CD4-positive, alpha-beta memory T cell (primary cell): ENCODE measurements at regions not wholly inside any gene's neighbourhood (a gene's known extent, or its start where the extent isn't known, plus 50 kb on each side); places are given as distances from the start of the nearest gene placed in this dataset.

ENCODE experiments used
- CTCF ChIA-PET: fragments of 350-600 bp; sonication (Branson Sonifier 250); formaldehyde crosslinking; loops from one replicate; lab custom pipeline; 2021; ENCODE audit warnings: inconsistent platforms; ENCODE audit not compliant: partially characterized antibody; lab: Charles Lee
- POLR2A ChIA-PET: fragments of 350-600 bp; sonication (Branson Sonifier 250); formaldehyde crosslinking; loops from one replicate; lab custom pipeline; 2021; ENCODE audit not compliant: partially characterized antibody; lab: Charles Lee
- DNase-seq, 5 donors: peaks; one replicate each; pipeline versions ENCODE4 v3.0.0 to v3.0.0-alpha.2; 2020 to 2022; ENCODE audit warnings: mixed read lengths in 1 of 5
- H3K27ac ChIP-seq: one replicate; pipeline ENCODE4 v1.7.0; 2013; ENCODE audit warnings: low read depth, low read length
- H3K27me3 ChIP-seq: 2 replicates; pipeline ENCODE4 v1.7.0; 2013; ENCODE audit warnings: mild to moderate bottlenecking, low read length, moderate library complexity; ENCODE audit not compliant: insufficient read depth
- H3K36me3 ChIP-seq: 2 replicates; pipeline ENCODE4 v1.7.0; 2013; ENCODE audit warnings: mild to moderate bottlenecking, low read length, moderate library complexity; ENCODE audit not compliant: insufficient read depth
- H3K4me1 ChIP-seq: 2 replicates; pipeline ENCODE4 v1.7.0; 2013; ENCODE audit warnings: mild to moderate bottlenecking, low read length, moderate library complexity; ENCODE audit not compliant: insufficient read depth
- H3K4me3 ChIP-seq, 2 donors: one replicate each; pipeline ENCODE4 v1.7.0; 2013; ENCODE audit warnings: low read length in 2 of 2, mild to moderate bottlenecking in 1 of 2
- H3K9me3 ChIP-seq, 2 donors: one replicate each; pipeline ENCODE4 v1.7.0; 2013; ENCODE audit warnings: low read length in 2 of 2, control low read depth in 1 of 2; ENCODE audit not compliant: control insufficient read depth in 1 of 2
- H3K27ac Mint-ChIP-seq, 7 donors: one replicate each; pipeline ENCODE4 v1.8.0; 2020 to 2021; ENCODE audit warnings: mixed read lengths in 7 of 7, mild to moderate bottlenecking in 6 of 7, inconsistent platforms in 3 of 7, moderate library complexity in 3 of 7
- H3K27me3 Mint-ChIP-seq, 2 donors: one replicate each; pipeline ENCODE4 v1.8.0; 2020 to 2021; ENCODE audit warnings: mixed read lengths in 2 of 2
- H3K36me3 Mint-ChIP-seq, 2 donors: one replicate each; pipeline ENCODE4 v1.8.0; 2020 to 2021; ENCODE audit warnings: mixed read lengths in 2 of 2, inconsistent platforms in 1 of 2, mild to moderate bottlenecking in 1 of 2
- H3K4me1 Mint-ChIP-seq, 4 donors: one replicate each; pipeline ENCODE4 v1.8.0; 2020 to 2021; ENCODE audit warnings: mixed read lengths in 4 of 4, mild to moderate bottlenecking in 1 of 4
- H3K4me3 Mint-ChIP-seq, 8 donors: one replicate each; pipeline ENCODE4 v1.8.0; 2020 to 2021; ENCODE audit warnings: mixed read lengths in 8 of 8, mild to moderate bottlenecking in 7 of 8, moderate library complexity in 6 of 8, inconsistent platforms in 3 of 8
- H3K9me3 Mint-ChIP-seq, 8 donors: one replicate each; pipeline ENCODE4 v1.8.0; 2020 to 2021; ENCODE audit warnings: mixed read lengths in 8 of 8, mild to moderate bottlenecking in 5 of 8, inconsistent platforms in 3 of 8, moderate library complexity in 1 of 8
- intact Hi-C: fragments of 100-400 bp; cut with micrococcal nuclease; formaldehyde crosslinking; loops from one replicate; pipeline ENCODE4 v1.15.1; 2023

DNA sequence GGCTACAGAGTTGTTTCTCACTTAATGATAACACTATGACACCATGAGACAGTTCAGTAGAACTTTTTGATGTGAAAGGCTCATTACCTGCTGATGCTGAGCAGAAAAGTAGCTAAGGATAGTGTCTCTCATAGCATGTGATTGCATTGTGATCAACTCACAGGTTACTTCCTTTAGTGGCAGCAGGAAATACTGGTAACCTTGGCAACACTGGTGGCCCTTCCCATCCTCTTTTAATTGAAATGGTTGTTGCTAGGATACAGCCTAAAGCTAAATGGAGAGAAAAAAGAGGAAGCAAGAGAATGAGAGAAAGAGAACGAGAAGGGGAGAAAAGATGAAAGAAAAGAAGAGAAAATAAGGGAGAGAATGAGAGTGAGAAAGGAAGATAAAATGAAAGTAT is 204.7 kb upstream of the GAP43 start:
- Mint-ChIP-seq H3K27ac (peak overlapping the region in 5 of 7 donors; percentile 2 to 77 (median 10)), H3K36me3 (no peaks in the 10 kb centered on the region), H3K4me3 (peak overlapping the region in 3 of 8 donors; percentile 6 to 33 (median 33)), H3K4me1 (peaks cover 4 to 9% (median 5%) of the 10 kb centered on the region in 4 donors), H3K9me3 (peaks cover 0 to 3% (median 0%) of the 10 kb centered on the region in 8 donors), H3K27me3 (no peaks in the 10 kb centered on the region)
- H3K27me3 ChIP-seq = no peaks in the 10 kb centered on the region
- no peaks in the 10 kb centered on the region for H3K36me3 ChIP-seq
- no peaks in the 10 kb centered on the region for H3K9me3 ChIP-seq
- ChIA-PET CTCF (no interaction called here), POLR2A (no interaction called here)
- H3K4me3 ChIP-seq = no peak overlapping the region
- DNase-seq = peak in 4 of 5 donors; percentile 4 to 29 (median 19)
- H3K4me1 ChIP-seq = no peaks in the 10 kb centered on the region
- intact Hi-C loops = no loop called here
- no peak overlapping the region for H3K27ac ChIP-seq

DNA sequence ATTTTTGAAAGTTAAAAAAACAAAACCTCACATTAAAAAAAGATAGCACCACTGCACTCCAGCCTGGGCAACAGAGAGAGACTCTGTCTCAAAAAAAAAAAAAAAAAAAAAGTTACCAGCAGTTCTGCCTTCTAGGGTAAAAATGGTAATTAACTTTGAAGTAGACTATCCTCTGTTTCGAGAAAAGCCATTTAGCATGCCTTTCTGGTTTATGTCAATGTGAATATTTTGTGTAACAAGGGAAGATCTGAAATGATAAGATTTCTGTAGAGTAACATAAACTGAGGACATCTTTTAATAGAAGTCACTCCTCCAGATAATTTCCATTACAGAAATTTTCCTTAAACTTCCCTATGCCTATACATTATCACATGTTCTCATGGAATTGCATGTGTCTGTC is 203.2 kb upstream of the GAP43 start:
- Mint-ChIP-seq H3K36me3 (no peaks in the 10 kb centered on the region), H3K27ac (no peak overlapping the region), H3K4me1 (peaks cover 4 to 9% (median 5%) of the 10 kb centered on the region in 4 donors), H3K9me3 (peaks cover 0 to 3% (median 0%) of the 10 kb centered on the region in 8 donors), H3K27me3 (no peaks in the 10 kb centered on the region), H3K4me3 (no peak overlapping the region)
- Histone ChIP-seq H3K9me3 (no peaks in the 10 kb centered on the region), H3K36me3 (no peaks in the 10 kb centered on the region), H3K4me1 (no peaks in the 10 kb centered on the region), H3K4me3 (no peak overlapping the region), H3K27me3 (no peaks in the 10 kb centered on the region), H3K27ac (no peak overlapping the region)
- POLR2A ChIA-PET = no interaction called here
- intact Hi-C loops = no loop called here
- CTCF ChIA-PET = no interaction called here
- DNase-seq = no peak

DNA sequence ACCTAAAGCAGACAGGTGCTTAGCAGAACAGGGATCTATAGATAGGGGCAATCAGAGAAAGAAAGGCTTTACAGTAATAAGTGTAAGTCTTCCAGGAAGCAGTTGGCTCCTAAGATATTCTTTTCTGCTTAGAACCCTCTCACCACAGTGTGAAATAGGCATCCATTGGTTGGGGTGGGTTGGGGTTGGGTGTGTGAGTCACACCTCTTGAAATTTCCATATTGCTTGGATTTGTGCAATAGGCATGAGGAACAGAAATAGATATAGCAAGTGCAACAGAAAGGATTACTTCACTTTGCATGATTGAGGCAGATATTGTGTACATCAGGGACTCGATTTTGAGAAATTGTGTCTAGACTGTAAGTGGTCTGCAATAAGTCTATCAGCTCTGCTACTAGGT is 200.1 kb upstream of the GAP43 start:
- intact Hi-C loops = no loop called here
- no peak overlapping the region for H3K27ac Mint-ChIP-seq
- no peak overlapping the region for H3K4me3 Mint-ChIP-seq
- Histone ChIP-seq H3K4me1 (no peaks in the 10 kb centered on the region), H3K9me3 (no peaks in the 10 kb centered on the region), H3K27ac (no peak overlapping the region), H3K27me3 (no peaks in the 10 kb centered on the region), H3K36me3 (no peaks in the 10 kb centered on the region), H3K4me3 (no peak overlapping the region)
- H3K9me3 Mint-ChIP-seq = peaks cover 0 to 4% (median 0%) of the 10 kb centered on the region in 8 donors
- H3K36me3 Mint-ChIP-seq = no peaks in the 10 kb centered on the region
- ChIA-PET CTCF (no interaction called here), POLR2A (no interaction called here)
- peaks cover 4 to 8% (median 5%) of the 10 kb centered on the region in 4 donors for H3K4me1 Mint-ChIP-seq
- no peak for DNase-seq
- peaks cover 0 to 2% of the 10 kb centered on the region in 2 donors for H3K27me3 Mint-ChIP-seq

DNA sequence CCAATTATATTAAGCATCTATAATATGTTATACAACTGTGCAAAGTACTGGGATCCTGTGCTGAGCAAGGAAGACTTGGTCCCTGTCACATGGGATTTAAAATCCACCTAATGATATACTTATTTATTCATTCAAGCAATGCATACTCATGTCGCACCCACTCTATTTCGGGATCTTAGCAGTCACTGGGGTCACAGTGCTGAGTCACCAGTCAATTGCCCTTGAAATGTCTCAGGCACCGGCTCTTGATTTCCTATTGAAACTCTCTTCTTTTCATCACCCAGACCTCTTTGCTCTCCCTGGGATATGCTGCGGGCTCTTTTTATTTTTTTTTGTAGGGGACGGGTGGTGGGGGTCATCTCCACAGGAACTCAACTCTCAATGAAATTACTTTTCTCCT is 194.5 kb upstream of the GAP43 start:
- Mint-ChIP-seq H3K4me1 (no peaks in the 10 kb centered on the region), H3K27me3 (peaks cover 0 to 2% of the 10 kb centered on the region in 2 donors), H3K4me3 (no peak overlapping the region), H3K36me3 (no peaks in the 10 kb centered on the region), H3K27ac (no peak overlapping the region), H3K9me3 (peaks cover 0 to 2% (median 0%) of the 10 kb centered on the region in 8 donors)
- intact Hi-C loops = no loop called here
- no peak for DNase-seq
- H3K36me3 ChIP-seq = no peaks in the 10 kb centered on the region
- CTCF ChIA-PET = no interaction called here
- no peak overlapping the region for H3K27ac ChIP-seq
- POLR2A ChIA-PET = no interaction called here
- no peaks in the 10 kb centered on the region for H3K4me1 ChIP-seq
- H3K9me3 ChIP-seq = no peaks in the 10 kb centered on the region
- no peaks in the 10 kb centered on the region for H3K27me3 ChIP-seq
- no peak overlapping the region for H3K4me3 ChIP-seq

DNA sequence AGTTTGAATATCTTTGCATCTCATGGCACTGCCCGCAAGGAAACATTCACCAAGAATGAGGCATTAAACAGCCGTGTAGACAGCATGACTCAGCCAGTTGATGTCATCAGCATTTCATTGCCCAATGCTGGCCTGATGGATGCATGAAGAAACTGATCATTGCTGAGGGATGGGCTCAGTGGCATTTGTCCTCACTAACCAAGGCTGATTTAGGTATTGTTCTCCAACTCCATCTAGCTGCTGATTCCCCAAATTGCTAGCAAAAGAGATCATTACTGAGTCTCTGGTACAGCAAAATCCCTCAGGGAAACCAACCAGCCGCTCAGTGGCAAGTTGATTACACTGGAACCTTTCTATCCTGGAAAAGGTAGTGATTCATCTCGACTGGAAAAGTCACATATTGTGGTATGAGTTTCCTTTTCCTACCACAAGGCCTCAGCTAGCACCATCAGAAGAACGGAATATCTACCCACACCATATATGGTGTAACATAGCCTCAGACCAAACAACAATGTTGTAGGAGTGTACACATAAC is 186.5 kb upstream of the GAP43 start:
- Mint-ChIP-seq H3K9me3 (no peaks in the 10 kb centered on the region), H3K36me3 (no peaks in the 10 kb centered on the region), H3K4me1 (no peaks in the 10 kb centered on the region), H3K27me3 (no peaks in the 10 kb centered on the region), H3K4me3 (no peak overlapping the region), H3K27ac (no peak overlapping the region)
- no peak for DNase-seq
- no peaks in the 10 kb centered on the region for H3K4me1 ChIP-seq
- intact Hi-C loops = no loop called here
- ChIA-PET CTCF (no interaction called here), POLR2A (no interaction called here)
- H3K9me3 ChIP-seq = no peaks in the 10 kb centered on the region
- H3K27me3 ChIP-seq = no peaks in the 10 kb centered on the region
- no peak overlapping the region for H3K4me3 ChIP-seq
- H3K27ac ChIP-seq = no peak overlapping the region
- no peaks in the 10 kb centered on the region for H3K36me3 ChIP-seq

DNA sequence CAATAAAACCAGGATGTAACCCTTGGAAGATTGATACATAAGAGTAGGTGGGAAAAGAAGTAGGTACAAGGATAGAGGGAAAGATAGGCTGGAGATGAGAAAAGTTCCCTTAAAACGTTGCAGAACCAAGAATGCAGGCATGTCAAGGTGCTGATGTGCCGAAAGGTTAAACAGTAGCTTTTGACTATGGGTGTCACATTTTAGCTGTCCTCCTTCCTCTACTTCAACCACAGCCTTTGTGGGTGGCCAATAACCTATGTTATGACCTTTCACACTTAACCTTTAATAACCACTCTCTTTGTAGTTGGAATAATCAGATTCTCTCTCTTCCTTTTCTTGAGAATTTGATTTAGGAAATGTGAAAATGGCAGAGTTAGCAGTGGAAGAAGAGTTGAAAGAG is 184.5 kb upstream of the GAP43 start:
- no peak for DNase-seq
- H3K27me3 ChIP-seq = no peaks in the 10 kb centered on the region
- no peaks in the 10 kb centered on the region for H3K36me3 Mint-ChIP-seq
- ChIA-PET POLR2A (no interaction called here), CTCF (no interaction called here)
- no peak overlapping the region for H3K27ac ChIP-seq
- H3K4me1 ChIP-seq = no peaks in the 10 kb centered on the region
- no peak overlapping the region for H3K27ac Mint-ChIP-seq
- H3K4me3 Mint-ChIP-seq = no peak overlapping the region
- H3K4me3 ChIP-seq = no peak overlapping the region
- H3K36me3 ChIP-seq = no peaks in the 10 kb centered on the region
- no peaks in the 10 kb centered on the region for H3K9me3 Mint-ChIP-seq
- H3K27me3 Mint-ChIP-seq = no peaks in the 10 kb centered on the region
- no peaks in the 10 kb centered on the region for H3K4me1 Mint-ChIP-seq
- no peaks in the 10 kb centered on the region for H3K9me3 ChIP-seq
- intact Hi-C loops = no loop called here

DNA sequence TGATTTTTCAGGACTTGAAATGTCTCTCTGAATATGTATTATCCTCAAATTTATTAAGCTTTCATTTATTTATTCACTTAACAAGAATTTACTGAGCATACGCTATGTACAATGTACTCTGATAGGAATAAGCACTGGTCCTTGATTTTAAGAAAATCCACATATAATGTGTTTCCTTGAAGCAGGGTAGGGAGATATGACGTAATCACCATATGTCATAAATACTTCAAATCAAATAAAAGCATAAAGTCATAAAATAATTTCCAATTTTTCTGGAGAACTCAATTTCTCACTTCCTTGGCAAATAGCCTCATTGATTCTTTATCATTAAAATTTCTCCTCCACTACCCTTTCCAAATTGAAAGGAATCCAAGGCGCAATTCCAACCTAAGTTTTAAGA is 177.8 kb upstream of the GAP43 start:
- H3K36me3 Mint-ChIP-seq = no peaks in the 10 kb centered on the region
- CTCF ChIA-PET = no interaction called here
- peaks cover 0 to 1% of the 10 kb centered on the region in 2 donors for H3K27me3 Mint-ChIP-seq
- Histone ChIP-seq H3K27me3 (no peaks in the 10 kb centered on the region), H3K9me3 (no peaks in the 10 kb centered on the region), H3K27ac (no peak overlapping the region), H3K36me3 (no peaks in the 10 kb centered on the region), H3K4me1 (no peaks in the 10 kb centered on the region), H3K4me3 (no peak overlapping the region)
- no peak overlapping the region for H3K27ac Mint-ChIP-seq
- H3K9me3 Mint-ChIP-seq = no peaks in the 10 kb centered on the region
- H3K4me1 Mint-ChIP-seq = no peaks in the 10 kb centered on the region
- intact Hi-C loops = no loop called here
- no peak overlapping the region for H3K4me3 Mint-ChIP-seq
- no peak for DNase-seq
- POLR2A ChIA-PET = no interaction called here

DNA sequence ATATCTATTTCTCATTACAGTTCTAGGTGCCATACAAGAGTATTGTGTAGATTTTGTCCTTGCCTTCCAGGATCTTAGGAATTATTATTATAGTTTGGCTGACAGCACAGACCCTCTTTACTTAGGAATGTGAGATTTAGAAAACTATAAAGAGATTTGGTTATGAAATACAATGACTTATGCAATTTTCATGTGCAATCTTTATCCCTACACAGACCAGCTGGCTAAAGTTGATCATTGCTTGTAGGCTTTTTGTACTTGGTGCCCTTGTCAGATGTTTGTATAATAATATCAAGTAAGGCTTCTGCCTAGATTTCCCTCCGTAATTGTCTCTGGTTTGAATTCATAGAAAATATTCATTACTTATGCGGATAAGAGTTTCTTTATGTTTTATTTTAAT is 174.5 kb upstream of the GAP43 start:
- CTCF ChIA-PET = no interaction called here
- H3K4me1 ChIP-seq = no peaks in the 10 kb centered on the region
- POLR2A ChIA-PET = no interaction called here
- Mint-ChIP-seq H3K4me1 (no peaks in the 10 kb centered on the region), H3K36me3 (no peaks in the 10 kb centered on the region), H3K27me3 (peaks cover 0 to 1% of the 10 kb centered on the region in 2 donors), H3K9me3 (no peaks in the 10 kb centered on the region), H3K27ac (no peak overlapping the region), H3K4me3 (no peak overlapping the region)
- no peak overlapping the region for H3K27ac ChIP-seq
- DNase-seq = no peak
- H3K4me3 ChIP-seq = no peak overlapping the region
- no peaks in the 10 kb centered on the region for H3K27me3 ChIP-seq
- H3K36me3 ChIP-seq = no peaks in the 10 kb centered on the region
- H3K9me3 ChIP-seq = no peaks in the 10 kb centered on the region
- intact Hi-C loops = no loop called here
